ENCODE measurements at regions not wholly inside any gene's neighbourhood (a gene's known extent, or its start where the extent isn't known, plus 50 kb on each side); places are given as distances from the start of the nearest gene placed in this dataset.
"Not testable (repeated sequence)": the region's sequence is repeated elsewhere in the genome, so short reads cannot be mapped to it uniquely, and the experiment has no call there.

DNA sequence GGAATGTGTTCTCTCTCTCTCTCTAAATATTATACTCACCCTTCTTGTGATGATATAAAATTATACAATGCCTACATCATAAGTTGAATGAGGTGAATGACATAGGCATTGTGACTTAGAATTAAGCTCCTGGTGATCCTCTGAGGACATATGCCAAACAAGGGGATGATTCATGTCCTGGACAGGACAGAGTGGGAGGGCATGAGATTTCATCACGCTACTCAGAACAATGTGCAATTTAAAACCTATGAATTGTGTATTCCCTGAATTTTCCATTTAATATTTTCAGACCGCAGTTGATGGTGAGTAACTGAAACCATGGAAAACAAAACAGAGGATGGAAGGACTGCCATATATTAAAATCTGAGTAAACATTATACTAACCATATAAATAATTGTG is 782.2 kb upstream of the NUDT12 start:
- DNase-seq (ENCODE audit: low spot score), result no peak
- TF ChIP-seq, protein P1, sequence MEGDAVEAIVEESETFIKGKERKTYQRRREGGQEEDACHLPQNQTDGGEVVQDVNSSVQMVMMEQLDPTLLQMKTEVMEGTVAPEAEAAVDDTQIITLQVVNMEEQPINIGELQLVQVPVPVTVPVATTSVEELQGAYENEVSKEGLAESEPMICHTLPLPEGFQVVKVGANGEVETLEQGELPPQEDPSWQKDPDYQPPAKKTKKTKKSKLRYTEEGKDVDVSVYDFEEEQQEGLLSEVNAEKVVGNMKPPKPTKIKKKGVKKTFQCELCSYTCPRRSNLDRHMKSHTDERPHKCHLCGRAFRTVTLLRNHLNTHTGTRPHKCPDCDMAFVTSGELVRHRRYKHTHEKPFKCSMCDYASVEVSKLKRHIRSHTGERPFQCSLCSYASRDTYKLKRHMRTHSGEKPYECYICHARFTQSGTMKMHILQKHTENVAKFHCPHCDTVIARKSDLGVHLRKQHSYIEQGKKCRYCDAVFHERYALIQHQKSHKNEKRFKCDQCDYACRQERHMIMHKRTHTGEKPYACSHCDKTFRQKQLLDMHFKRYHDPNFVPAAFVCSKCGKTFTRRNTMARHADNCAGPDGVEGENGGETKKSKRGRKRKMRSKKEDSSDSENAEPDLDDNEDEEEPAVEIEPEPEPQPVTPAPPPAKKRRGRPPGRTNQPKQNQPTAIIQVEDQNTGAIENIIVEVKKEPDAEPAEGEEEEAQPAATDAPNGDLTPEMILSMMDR (IDR thresholded peaks at IDR 0.05; ENCODE audit: extremely low read depth, missing control alignments), result no peak

DNA sequence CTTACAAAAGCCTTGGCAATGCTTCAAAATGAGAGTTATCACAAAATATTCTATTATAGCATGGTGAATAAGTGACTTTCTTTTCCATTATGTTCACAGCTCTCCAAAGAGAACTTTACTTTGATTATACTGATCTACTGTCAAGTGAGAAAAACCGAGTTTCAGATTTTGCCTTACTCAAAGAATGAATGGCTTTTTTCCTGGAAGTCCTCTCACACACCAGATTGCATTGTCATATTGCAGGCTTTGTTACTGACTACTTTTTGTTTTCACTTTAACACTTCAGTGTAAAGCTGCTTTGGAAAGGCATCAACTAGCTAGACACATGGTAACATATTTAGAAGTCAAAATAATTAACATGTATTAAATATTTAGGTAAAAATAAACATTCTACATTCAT is 765.2 kb upstream of the NUDT12 start:
- DNase-seq (ENCODE audit: low spot score), result no peak
- TF ChIP-seq, protein P1 (IDR thresholded peaks at IDR 0.05; ENCODE audit: extremely low read depth, missing control alignments), result no peak

GRCh38 chr5:104326966-104327365 is 764.4 kb upstream of the NUDT12 start:
- no peak for DNase-seq (ENCODE audit: low spot score)
- TF ChIP-seq, protein P1 (IDR thresholded peaks at IDR 0.05; ENCODE audit: extremely low read depth, missing control alignments), result no peak

GRCh38 chr5:104325356-104325755 is 762.8 kb upstream of the NUDT12 start:
- no peak for DNase-seq (ENCODE audit: low spot score)
- TF ChIP-seq, protein P1 (IDR thresholded peaks at IDR 0.05; ENCODE audit: extremely low read depth, missing control alignments), result no peak

DNA sequence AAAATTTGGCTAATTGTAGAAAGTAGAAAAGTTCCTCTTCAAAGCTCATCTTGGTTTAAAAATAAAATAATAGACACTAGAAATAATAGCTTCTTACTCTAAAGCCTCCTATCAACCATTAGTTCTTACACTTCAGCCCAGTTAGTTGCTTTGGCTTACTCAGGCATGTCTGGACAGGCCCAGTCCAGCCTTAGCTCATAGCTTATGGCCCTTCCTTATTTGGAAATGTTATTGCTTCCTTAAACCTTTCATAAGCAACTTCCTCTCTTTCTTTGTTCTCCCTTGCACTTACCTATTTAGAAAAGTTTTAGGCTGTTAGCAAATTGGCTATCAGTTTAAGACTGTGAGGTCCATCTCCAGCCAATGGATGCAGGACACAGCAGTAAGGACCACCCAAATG is 754.1 kb upstream of the NUDT12 start:
- not testable (repeated sequence) for DNase-seq (ENCODE audit: low spot score)

GRCh38 chr5:104312481-104312880 is 749.9 kb upstream of the NUDT12 start:
- TF ChIP-seq, protein P1 (IDR thresholded peaks at IDR 0.05; ENCODE audit: extremely low read depth, missing control alignments), result no peak
- no peak for DNase-seq (ENCODE audit: low spot score)

GRCh38 chr5:104305602-104306001 is 743.0 kb upstream of the NUDT12 start:
- TF ChIP-seq, protein P1 (IDR thresholded peaks at IDR 0.05; ENCODE audit: extremely low read depth, missing control alignments), result no peak
- no peak for DNase-seq (ENCODE audit: low spot score)

GRCh38 chr5:104299998-104300706 is 737.6 kb upstream of the NUDT12 start:
- TF ChIP-seq, protein P1 (IDR thresholded peaks at IDR 0.05; ENCODE audit: extremely low read depth, missing control alignments), result no peak
- DNase-seq (ENCODE audit: low spot score), result no peak
